SK-N-SH (cell line): ENCODE measurements at regions not wholly inside any gene's neighbourhood (a gene's known extent, or its start where the extent isn't known, plus 50 kb on each side); places are given as distances from the start of the nearest gene placed in this dataset.

Experiments
- CTCF ChIA-PET: fragments of 300-600, 350-600 bp; formaldehyde crosslinking; extraction: SDS; loops from one replicate; lab custom pipeline; 2021; lab: Yijun Ruan, JAX
- POLR2A ChIA-PET: fragments of 350-600 bp; sonication (Branson Sonifier 250); formaldehyde crosslinking; extraction: SDS; loops from one replicate; lab custom pipeline; 2020; ENCODE audit warnings: antibody characterized with exemption, inconsistent platforms; lab: Yijun Ruan, JAX
- DNase-seq: peaks from one replicate; pipeline ENCODE4 v3.0.0; 2012
- H2AFZ ChIP-seq: fragments of 200-600 bp; sonication (generic); 2 replicates; pipeline ENCODE4 v1.8.1; 2016; ENCODE audit warnings: antibody characterized with exemption, mild to moderate bottlenecking, low read depth
- H3F3A ChIP-seq: fragments of 200-600 bp; sonication (generic); replicated peaks from 2 replicates; pipeline ENCODE3; 2016; ENCODE audit warnings: antibody characterized with exemption, mild to moderate bottlenecking; ENCODE audit not compliant: insufficient read depth
- H3K27ac ChIP-seq, 2 experiments: fragments of 200-500 bp in 1 of 2; fragments of 200-600 bp in 1 of 2; sonication (Bioruptor generic) in 1 of 2; sonication (generic), shearing (Covaris generic) in 1 of 2; 2 replicates each; pipeline versions ENCODE4 v1.5.1 to v1.6.1; 2014 to 2016; ENCODE audit warnings: low read depth in 2 of 2, inconsistent platforms in 1 of 2, low read length in 1 of 2, mild to moderate bottlenecking in 1 of 2, mixed read lengths in 1 of 2
- H3K27me3 ChIP-seq: fragments of 200-600 bp; sonication (generic), shearing (Covaris generic); 2 replicates; pipeline ENCODE4 v1.6.1; 2016; ENCODE audit warnings: mixed run types; ENCODE audit not compliant: insufficient read depth
- H3K36me3 ChIP-seq, 2 experiments: fragments of 200-500 bp in 1 of 2; fragments of 200-600 bp in 1 of 2; sonication (Bioruptor generic) in 1 of 2; sonication (generic) in 1 of 2; replicated peaks in 1 of 2; 2 replicates each; pipeline versions ENCODE3 to v1.5.1; 2014 to 2016; ENCODE audit warnings: low read length in 1 of 2, mild to moderate bottlenecking in 1 of 2; ENCODE audit not compliant: insufficient read depth in 2 of 2, control insufficient read depth in 1 of 2
- H3K4me1 ChIP-seq, 2 experiments: fragments of 200-500 bp in 1 of 2; fragments of 200-600 bp in 1 of 2; sonication (Bioruptor generic) in 1 of 2; sonication (generic), shearing (Covaris generic) in 1 of 2; 2 replicates each; pipeline versions ENCODE4 v1.5.1 to v1.6.1; 2014 to 2016; ENCODE audit warnings: low read depth in 1 of 2, low read length in 1 of 2, mixed run types in 1 of 2; ENCODE audit not compliant: insufficient read depth in 2 of 2, control insufficient read depth in 1 of 2
- H3K4me2 ChIP-seq: fragments of 200-600 bp; sonication (generic), shearing (Covaris generic); 2 replicates; pipeline ENCODE4 v1.6.1; 2017; ENCODE audit warnings: mixed run types
- H3K4me3 ChIP-seq, 2 experiments: fragments of 200-500 bp in 1 of 2; fragments of 200-600 bp in 1 of 2; sonication (Bioruptor generic) in 1 of 2; sonication (generic), shearing (Covaris generic) in 1 of 2; 2 replicates each; pipeline versions ENCODE4 v1.5.1 to v1.8.1; 2014 to 2016; ENCODE audit warnings: low read depth in 2 of 2, inconsistent platforms in 1 of 2, low read length in 1 of 2, mild to moderate bottlenecking in 1 of 2, mixed read lengths in 1 of 2, moderate library complexity in 1 of 2
- H3K79me2 ChIP-seq: fragments of 200-600 bp; sonication (generic); 2 replicates; pipeline ENCODE4 v1.8.1; 2017; ENCODE audit warnings: mild to moderate bottlenecking; ENCODE audit not compliant: insufficient read depth
- H3K9ac ChIP-seq: fragments of 200-600 bp; sonication (generic); 2 replicates; pipeline ENCODE4 v1.6.1; 2017; ENCODE audit warnings: mixed run types
- H3K9me2 ChIP-seq: fragments of 200-600 bp; sonication (generic); 2 replicates; pipeline ENCODE4 v1.6.1; 2017; ENCODE audit warnings: mixed run types
- H3K9me3 ChIP-seq: fragments of 200-600 bp; sonication (generic); 2 replicates; pipeline ENCODE4 v1.6.1; 2017; ENCODE audit warnings: mixed run types, mild to moderate bottlenecking, moderate library complexity
- H4K20me1 ChIP-seq: fragments of 200-600 bp; sonication (generic); 2 replicates; pipeline ENCODE4 v1.6.1; 2017; ENCODE audit warnings: mild to moderate bottlenecking, mixed run types; ENCODE audit not compliant: insufficient read depth
- CTCF ChIP-seq: fragments of 200-600 bp; sonication (generic); IDR thresholded peaks from 2 replicates; pipeline ENCODE4 v1.6.1; 2017; ENCODE audit warnings: antibody characterized with exemption, mild to moderate bottlenecking, moderate library complexity
- ELF1 ChIP-seq: IDR thresholded peaks from 2 replicates; pipeline ENCODE4 v1.4.0; 2012
- FOXM1 ChIP-seq: IDR thresholded peaks from 2 replicates; pipeline ENCODE4 v1.4.0; 2012; ENCODE audit warnings: low read depth, mild to moderate bottlenecking
- NRF1 ChIP-seq: IDR thresholded peaks from 2 replicates; pipeline ENCODE4 v1.6.1; 2012; ENCODE audit warnings: low read depth, mild to moderate bottlenecking, low read length
- PBX3 ChIP-seq: IDR thresholded peaks from 2 replicates; pipeline ENCODE4; 2012
- POLR2AphosphoS5 ChIP-seq: IDR thresholded peaks from 2 replicates; pipeline ENCODE4 v1.6.1; 2012; ENCODE audit warnings: low read depth, low read length
- RCOR1 ChIP-seq: fragments of 150-350 bp; IDR thresholded peaks from 2 replicates; pipeline ENCODE4 v1.6.1; 2017; ENCODE audit warnings: antibody characterized with exemption, low read length
- REST ChIP-seq: IDR thresholded peaks from 2 replicates; pipeline ENCODE4 v1.6.1; 2012; ENCODE audit warnings: mild to moderate bottlenecking, low read depth, low read length, moderate library complexity
- SMC3 ChIP-seq: IDR thresholded peaks from 2 replicates; pipeline ENCODE4 v1.6.1; 2012; ENCODE audit warnings: low read depth, low read length, improper control_type of control experiment
- TAF1 ChIP-seq: IDR thresholded peaks from 2 replicates; pipeline ENCODE4 v1.6.1; 2012; ENCODE audit warnings: low read depth, mild to moderate bottlenecking, low read length, moderate library complexity, borderline replicate concordance
- whole genome bisulfite sequencing: methylation state at CpG from one replicate; pipeline ENCODE4 v1.1.6; 2017; ENCODE audit warnings: low lambda C conversion rate; 5-methylcytosine and 5-hydroxymethylcytosine counted together

GRCh38 chr3:191770541-191770940 is 309.6 kb downstream of the PYDC2 start (continued):
- TF ChIP-seq PBX3 = no peak

GRCh38 chr3:191774485-191774884 is 313.5 kb downstream of the PYDC2 start:
- H3K4me3 ChIP-seq = no peak overlapping the region
- H4K20me1 ChIP-seq = no peaks in the 10 kb centered on the region
- no peak overlapping the region for H3K4me2 ChIP-seq
- H3K36me3 ChIP-seq = no peaks in the 10 kb centered on the region
- H3K27me3 ChIP-seq = no peaks in the 10 kb centered on the region
- H2AFZ ChIP-seq = no peak overlapping the region
- TF ChIP-seq FOXM1 = no peak
- no peak for TF ChIP-seq SMC3
- no peaks in the 10 kb centered on the region for H3K9me3 ChIP-seq
- H3F3A ChIP-seq = no peaks in the 10 kb centered on the region
- no peaks in the 10 kb centered on the region for H3K79me2 ChIP-seq
- DNase-seq = no peak
- WGBS = 21% methylated on average over 4 of the region's 4 CpGs
- H3K27ac ChIP-seq = no peak overlapping the region
- H3K4me1 ChIP-seq = no peaks in the 10 kb centered on the region; a peak in 1 of 4 replicates
- ChIA-PET POLR2A (no interaction called here), CTCF (no interaction called here)
- no peak overlapping the region for H3K9ac ChIP-seq
- H3K9me2 ChIP-seq = no peaks in the 10 kb centered on the region

GRCh38 chr3:191775451-191776233 is 314.7 kb downstream of the PYDC2 start:
- no peaks in the 10 kb centered on the region for H3K36me3 ChIP-seq
- H3K27ac ChIP-seq = no peak overlapping the region
- TF ChIP-seq POLR2AphosphoS5 (no peak), CTCF (no peak), NRF1 (no peak)
- no peak for DNase-seq
- no peak overlapping the region for H3K4me3 ChIP-seq
- H3K79me2 ChIP-seq = no peaks in the 10 kb centered on the region
- no peak overlapping the region for H2AFZ ChIP-seq
- WGBS = 36% methylated on average over 5 of the region's 5 CpGs
- no peaks in the 10 kb centered on the region for H4K20me1 ChIP-seq
- H3K9me3 ChIP-seq = no peaks in the 10 kb centered on the region
- no peaks in the 10 kb centered on the region for H3K27me3 ChIP-seq
- H3F3A ChIP-seq = no peaks in the 10 kb centered on the region
- no peak overlapping the region for H3K4me2 ChIP-seq
- H3K9me2 ChIP-seq = no peaks in the 10 kb centered on the region
- no peak overlapping the region for H3K9ac ChIP-seq
- no peaks in the 10 kb centered on the region; a peak in 1 of 4 replicates for H3K4me1 ChIP-seq
- ChIA-PET CTCF (no interaction called here), POLR2A (no interaction called here)

GRCh38 chr3:191781044-191781443 is 320.1 kb downstream of the PYDC2 start:
- no peak overlapping the region for H3K4me3 ChIP-seq
- H3K9me2 ChIP-seq = no peaks in the 10 kb centered on the region
- H3K4me1 ChIP-seq = no peaks in the 10 kb centered on the region
- 12% methylated on average over 4 of the region's 4 CpGs for WGBS
- no peak overlapping the region for H3K9ac ChIP-seq
- POLR2A ChIA-PET = no interaction called here
- CTCF ChIA-PET = no interaction called here
- DNase-seq = no peak
- no peak overlapping the region for H3K4me2 ChIP-seq
- no peaks in the 10 kb centered on the region for H3K36me3 ChIP-seq
- H2AFZ ChIP-seq = no peak overlapping the region
- no peaks in the 10 kb centered on the region for H3K27me3 ChIP-seq
- no peak overlapping the region for H3K27ac ChIP-seq
- H3F3A ChIP-seq = no peaks in the 10 kb centered on the region
- no peaks in the 10 kb centered on the region for H3K79me2 ChIP-seq
- no peaks in the 10 kb centered on the region for H4K20me1 ChIP-seq
- no peaks in the 10 kb centered on the region for H3K9me3 ChIP-seq
- TF ChIP-seq CTCF (no peak), RCOR1 (no peak), ELF1 (no peak), POLR2AphosphoS5 (no peak), TAF1 (no peak), REST (no peak)
